ENCODE measurements at regions not wholly inside any gene's neighbourhood (a gene's known extent, or its start where the extent isn't known, plus 50 kb on each side); places are given as distances from the start of the nearest gene placed in this dataset.

- TF ChIP-seq, protein P1, sequence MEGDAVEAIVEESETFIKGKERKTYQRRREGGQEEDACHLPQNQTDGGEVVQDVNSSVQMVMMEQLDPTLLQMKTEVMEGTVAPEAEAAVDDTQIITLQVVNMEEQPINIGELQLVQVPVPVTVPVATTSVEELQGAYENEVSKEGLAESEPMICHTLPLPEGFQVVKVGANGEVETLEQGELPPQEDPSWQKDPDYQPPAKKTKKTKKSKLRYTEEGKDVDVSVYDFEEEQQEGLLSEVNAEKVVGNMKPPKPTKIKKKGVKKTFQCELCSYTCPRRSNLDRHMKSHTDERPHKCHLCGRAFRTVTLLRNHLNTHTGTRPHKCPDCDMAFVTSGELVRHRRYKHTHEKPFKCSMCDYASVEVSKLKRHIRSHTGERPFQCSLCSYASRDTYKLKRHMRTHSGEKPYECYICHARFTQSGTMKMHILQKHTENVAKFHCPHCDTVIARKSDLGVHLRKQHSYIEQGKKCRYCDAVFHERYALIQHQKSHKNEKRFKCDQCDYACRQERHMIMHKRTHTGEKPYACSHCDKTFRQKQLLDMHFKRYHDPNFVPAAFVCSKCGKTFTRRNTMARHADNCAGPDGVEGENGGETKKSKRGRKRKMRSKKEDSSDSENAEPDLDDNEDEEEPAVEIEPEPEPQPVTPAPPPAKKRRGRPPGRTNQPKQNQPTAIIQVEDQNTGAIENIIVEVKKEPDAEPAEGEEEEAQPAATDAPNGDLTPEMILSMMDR (conservative IDR thresholded peaks at IDR 0.05 in 1 of 2, IDR thresholded peaks at IDR 0.05 in 1 of 2; ENCODE audit: low read depth in 1 of 2, low read length in 2 of 2), result no peak
- TF ChIP-seq EZH2 (IDR thresholded peaks at IDR 0.05; ENCODE audit: low read length, missing control alignments), result no peak
- H3K4me3 ChIP-seq (replicated peaks in 1 of 4; ENCODE audit: control extremely low read depth in 1 of 4, insufficient read depth in 1 of 4, low read depth in 3 of 4, low read length in 4 of 4), result no peak overlapping the region
Observed at GRCh38 chr18:55990186-55990585, 402.2 kb upstream of the TCF4 start.

GRCh38 chr18:55988537-55988936 is 400.5 kb upstream of the TCF4 start:
- no peak overlapping the region for H3K4me3 ChIP-seq (replicated peaks in 1 of 4; ENCODE audit: control extremely low read depth in 1 of 4, insufficient read depth in 1 of 4, low read depth in 3 of 4, low read length in 4 of 4)
- no peaks in the 10 kb centered on the region for H3K36me3 ChIP-seq (ENCODE audit: control insufficient read depth, insufficient read depth, low read length)
- H3K79me2 ChIP-seq (ENCODE audit: control insufficient read depth, insufficient read depth, low read length), result no peaks in the 10 kb centered on the region
- H3K9ac ChIP-seq (ENCODE audit: insufficient read depth, low read length), result no peak overlapping the region
- H3K9me3 ChIP-seq (ENCODE audit: control insufficient read depth, insufficient read depth, low read depth, low read length), result no peaks in the 10 kb centered on the region
- H4K20me1 ChIP-seq (ENCODE audit: control insufficient read depth, extremely low read depth, insufficient read depth, low read length), result no peaks in the 10 kb centered on the region
- peak; percentile 13 to 33 for DNase-seq (ENCODE audit: low read depth in 2 of 2)
- no peaks in the 10 kb centered on the region for H3K27me3 ChIP-seq (ENCODE audit: control insufficient read depth, insufficient read depth, low read length)
- H3K4me1 ChIP-seq (ENCODE audit: control insufficient read depth, extremely low read depth, insufficient read depth, low read length), result no peaks in the 10 kb centered on the region
- H3K4me2 ChIP-seq (ENCODE audit: extremely low read depth, insufficient read depth, low read length), result no peak overlapping the region
- TF ChIP-seq, protein P1 (conservative IDR thresholded peaks at IDR 0.05 in 1 of 2, IDR thresholded peaks at IDR 0.05 in 1 of 2; ENCODE audit: low read depth in 1 of 2, low read length in 2 of 2), result no peak
- no peak for TF ChIP-seq EZH2 (IDR thresholded peaks at IDR 0.05; ENCODE audit: low read length, missing control alignments)
- no peak overlapping the region for H3K27ac ChIP-seq (ENCODE audit: insufficient read depth, low read length)
- no peak overlapping the region for H2AFZ ChIP-seq (ENCODE audit: low read length)

More at GRCh38 chr18:55990186-55990585, 402.2 kb upstream of the TCF4 start:
- no peaks in the 10 kb centered on the region for H3K79me2 ChIP-seq (ENCODE audit: control insufficient read depth, insufficient read depth, low read length)
- DNase-seq (ENCODE audit: low read depth in 2 of 2), result no peak
- H4K20me1 ChIP-seq (ENCODE audit: control insufficient read depth, extremely low read depth, insufficient read depth, low read length), result no peaks in the 10 kb centered on the region
- H3K4me2 ChIP-seq (ENCODE audit: extremely low read depth, insufficient read depth, low read length), result no peak overlapping the region
- H3K36me3 ChIP-seq (ENCODE audit: control insufficient read depth, insufficient read depth, low read length), result no peaks in the 10 kb centered on the region
- H3K27me3 ChIP-seq (ENCODE audit: control insufficient read depth, insufficient read depth, low read length), result no peaks in the 10 kb centered on the region
- H2AFZ ChIP-seq (ENCODE audit: low read length), result no peak overlapping the region
- H3K9me3 ChIP-seq (ENCODE audit: control insufficient read depth, insufficient read depth, low read depth, low read length), result no peaks in the 10 kb centered on the region
- no peak overlapping the region for H3K27ac ChIP-seq (ENCODE audit: insufficient read depth, low read length)
- no peaks in the 10 kb centered on the region for H3K4me1 ChIP-seq (ENCODE audit: control insufficient read depth, extremely low read depth, insufficient read depth, low read length)
- H3K9ac ChIP-seq (ENCODE audit: insufficient read depth, low read length), result no peak overlapping the region

DNA sequence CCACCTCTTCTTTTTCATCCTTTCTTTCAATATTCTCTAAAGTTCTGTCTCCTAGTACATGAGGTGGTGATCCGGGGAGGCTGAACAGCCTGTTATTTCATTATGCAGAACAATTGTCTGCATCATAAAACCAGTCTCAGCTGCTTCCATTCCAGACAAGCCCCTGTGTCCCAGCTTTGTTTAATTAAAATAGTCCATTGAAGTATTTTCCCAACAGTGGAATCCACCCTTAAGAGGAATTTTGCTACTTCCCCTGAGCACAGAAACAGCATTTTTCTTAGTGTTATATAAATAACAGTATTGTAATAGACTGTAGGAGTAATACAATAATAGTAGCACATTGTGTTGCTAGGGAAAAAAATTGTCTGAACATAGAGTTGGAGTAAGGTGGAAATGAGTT is 395.4 kb upstream of the TCF4 start:
- no peaks in the 10 kb centered on the region for H3K4me1 ChIP-seq (ENCODE audit: control insufficient read depth, extremely low read depth, insufficient read depth, low read length)
- no peaks in the 10 kb centered on the region for H3K36me3 ChIP-seq (ENCODE audit: control insufficient read depth, insufficient read depth, low read length)
- no peak overlapping the region for H3K4me2 ChIP-seq (ENCODE audit: extremely low read depth, insufficient read depth, low read length)
- H3K4me3 ChIP-seq (replicated peaks in 1 of 4; ENCODE audit: control extremely low read depth in 1 of 4, insufficient read depth in 1 of 4, low read depth in 3 of 4, low read length in 4 of 4), result no peak overlapping the region
- H3K79me2 ChIP-seq (ENCODE audit: control insufficient read depth, insufficient read depth, low read length), result no peaks in the 10 kb centered on the region
- TF ChIP-seq, protein P1 (conservative IDR thresholded peaks at IDR 0.05 in 1 of 2, IDR thresholded peaks at IDR 0.05 in 1 of 2; ENCODE audit: low read depth in 1 of 2, low read length in 2 of 2), result no peak
- TF ChIP-seq EZH2 (IDR thresholded peaks at IDR 0.05; ENCODE audit: low read length, missing control alignments), result no peak
- DNase-seq (ENCODE audit: low read depth in 2 of 2), result peak in 1 of 2 donors; percentile 35
- H3K27ac ChIP-seq (ENCODE audit: insufficient read depth, low read length), result no peak overlapping the region
- H3K27me3 ChIP-seq (ENCODE audit: control insufficient read depth, insufficient read depth, low read length), result no peaks in the 10 kb centered on the region
- no peaks in the 10 kb centered on the region for H3K9me3 ChIP-seq (ENCODE audit: control insufficient read depth, insufficient read depth, low read depth, low read length)
- H4K20me1 ChIP-seq (ENCODE audit: control insufficient read depth, extremely low read depth, insufficient read depth, low read length), result no peaks in the 10 kb centered on the region
- no peak overlapping the region for H2AFZ ChIP-seq (ENCODE audit: low read length)
- H3K9ac ChIP-seq (ENCODE audit: insufficient read depth, low read length), result no peak overlapping the region

Data from fibroblast of lung (primary cell).